ENCODE measurements at regions not wholly inside any gene's neighbourhood (a gene's known extent, or its start where the extent isn't known, plus 50 kb on each side); places are given as distances from the start of the nearest gene placed in this dataset.

DNA sequence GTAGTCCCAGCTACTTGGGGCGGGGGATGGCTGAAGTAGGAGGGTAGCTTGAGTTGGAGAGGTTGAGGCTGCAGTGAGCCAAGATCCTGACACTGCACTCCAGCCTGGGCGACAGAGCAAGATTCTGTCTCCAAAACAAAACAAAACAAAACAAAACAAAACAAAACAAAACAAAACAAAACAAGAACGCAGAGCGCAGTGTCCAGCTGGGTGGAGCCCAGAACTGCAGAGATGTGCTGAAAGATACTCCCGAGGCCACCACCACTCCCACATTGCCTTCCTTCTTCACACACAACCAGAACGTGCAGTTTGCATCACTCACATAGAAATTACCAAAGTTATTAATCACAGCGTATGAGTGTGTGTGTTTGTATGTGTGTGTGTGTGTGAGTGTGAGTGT lies 222.9 kb upstream of the ASIC2 start:
- TF ChIP-seq CTCF (IDR thresholded peaks at IDR 0.05; ENCODE audit: low read depth, low read length, missing input control) (no peak), JUND (IDR thresholded peaks at IDR 0.05) (no peak), SP1 (IDR thresholded peaks at IDR 0.05) (no peak), HNF4A (conservative IDR thresholded peaks at IDR 0.05) (no peak), EGR1 (IDR thresholded peaks at IDR 0.05; ENCODE audit: low read depth in 2 of 2) (no peak), GABPA (IDR thresholded peaks at IDR 0.05 in 1 of 2, conservative IDR thresholded peaks at IDR 0.05 in 1 of 2) (no peak), REST (IDR thresholded peaks at IDR 0.05) (no peak), RAD21 (IDR thresholded peaks at IDR 0.05) (no peak), YY1 (IDR thresholded peaks at IDR 0.05) (no peak), ZBTB33 (IDR thresholded peaks at IDR 0.05) (no peak), RXRA (IDR thresholded peaks at IDR 0.05) (no peak), TAF1 (conservative IDR thresholded peaks at IDR 0.05) (no peak), FOXA1 (IDR thresholded peaks at IDR 0.05) (no peak)
- TF ChIP-seq, protein P1, sequence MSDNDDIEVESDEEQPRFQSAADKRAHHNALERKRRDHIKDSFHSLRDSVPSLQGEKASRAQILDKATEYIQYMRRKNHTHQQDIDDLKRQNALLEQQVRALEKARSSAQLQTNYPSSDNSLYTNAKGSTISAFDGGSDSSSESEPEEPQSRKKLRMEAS (IDR thresholded peaks at IDR 0.05) = no peak

All from liver (tissue), 3 donors.